Stimulated activated CD8-positive, alpha-beta memory T cell treated with anti-CD3 and anti-CD28 coated beads, Interleukin-15, amount 100 ng/mL, for 48 hours (primary cell): ENCODE measurements at regions not wholly inside any gene's neighbourhood (a gene's known extent, or its start where the extent isn't known, plus 50 kb on each side); places are given as distances from the start of the nearest gene placed in this dataset.
"Not testable (repeated sequence)": the region's sequence is repeated elsewhere in the genome, so short reads cannot be mapped to it uniquely, and the experiment has no call there.

ENCODE experiments used
- DNase-seq, 2 donors: peaks; one replicate each; pipeline ENCODE4 v3.0.0-alpha.2; 2020; ENCODE audit warnings: low read depth in 2 of 2

DNA sequence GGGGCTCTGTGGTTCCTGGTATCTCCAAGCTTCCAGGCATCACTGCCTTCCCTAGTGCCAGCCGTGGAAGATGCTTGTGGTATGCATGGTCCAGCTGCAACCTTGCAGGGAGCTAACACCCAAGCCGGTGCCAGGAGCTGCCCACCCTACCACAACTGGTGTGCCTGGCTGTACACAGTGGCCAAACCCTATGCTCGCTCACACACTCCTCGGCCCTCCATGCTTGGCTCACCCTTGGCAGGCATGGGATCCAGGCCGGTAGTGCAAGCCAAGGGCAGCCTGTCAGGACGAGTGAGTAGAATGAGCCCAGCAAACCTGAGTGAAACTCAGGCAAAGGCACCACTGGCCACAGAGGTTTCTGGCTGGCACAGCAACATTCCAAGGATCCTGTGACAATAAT, 1676.0 kb downstream of the SLITRK1 start:
- no peak for DNase-seq

DNA sequence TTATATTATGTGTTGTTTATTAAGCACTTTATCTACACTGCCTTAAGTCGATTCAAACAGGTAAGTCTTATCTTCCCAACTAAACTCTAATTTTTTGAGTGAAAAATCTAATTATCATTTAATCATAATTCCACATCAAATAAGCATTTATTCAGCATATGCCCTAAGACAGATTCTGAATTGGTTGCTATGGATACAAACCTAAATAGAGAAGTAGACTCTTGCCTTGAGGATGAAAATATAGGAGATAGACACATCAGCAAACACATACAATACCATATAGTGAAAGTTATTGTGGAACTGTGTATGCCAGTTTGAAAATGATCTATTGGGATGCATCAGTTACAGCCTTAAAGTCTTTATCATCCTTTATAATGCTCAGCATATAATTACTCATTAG, 1679.9 kb downstream of the SLITRK1 start:
- DNase-seq: no peak

- DNase-seq: no peak
Measured at GRCh38 chr13:82196087-82196486, 1686.2 kb downstream of the SLITRK1 start.

GRCh38 chr13:82187227-82187626, 1695.0 kb downstream of the SLITRK1 start:
- no peak for DNase-seq

- DNase-seq: no peak
Measured at GRCh38 chr13:82176751-82177150, 1705.5 kb downstream of the SLITRK1 start.

DNA sequence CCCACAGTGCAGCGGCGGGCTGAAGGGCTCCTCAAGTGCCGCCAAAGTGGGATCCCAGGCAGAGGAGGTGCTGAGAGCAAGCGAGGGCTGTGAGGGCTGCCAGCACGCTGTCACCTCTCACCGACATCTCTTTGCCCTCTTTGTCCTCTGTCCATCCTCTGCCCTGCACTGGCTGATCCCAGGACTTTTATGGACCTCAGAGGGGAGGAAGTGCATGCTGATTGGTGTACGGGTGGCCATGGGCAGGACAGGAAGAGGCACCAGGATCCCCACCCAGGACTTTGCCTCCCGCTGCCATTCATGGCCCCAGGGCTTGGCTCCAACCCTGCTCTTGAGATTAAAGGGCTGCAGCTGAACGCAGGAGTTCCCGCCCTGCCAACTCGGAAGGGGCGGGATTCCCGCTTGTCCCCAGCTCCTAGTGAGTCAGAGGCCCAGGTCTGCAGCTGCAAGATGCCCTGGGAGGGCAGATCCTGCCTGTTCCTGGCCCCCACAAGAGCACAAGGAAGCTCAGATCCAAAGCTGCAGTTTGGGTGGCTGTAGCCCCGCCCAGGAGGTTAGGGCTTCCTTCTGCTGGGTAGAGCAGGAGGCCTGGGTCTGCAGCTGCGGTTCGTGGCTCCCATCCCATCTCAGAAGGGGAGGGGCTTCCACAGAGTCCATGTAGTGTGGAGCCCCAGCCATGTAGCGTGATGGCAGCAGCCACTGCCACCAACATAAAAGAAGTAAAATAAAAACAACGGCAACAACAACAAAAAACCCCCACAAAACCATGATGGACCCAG, 1716.7 kb downstream of the SLITRK1 start:
- DNase-seq: no peak

- DNase-seq: not testable (repeated sequence)
Measured at GRCh38 chr13:82164780-82165395, 1717.4 kb downstream of the SLITRK1 start.

GRCh38 chr13:82147526-82147925, 1734.7 kb downstream of the SLITRK1 start:
- DNase-seq: no peak

DNA sequence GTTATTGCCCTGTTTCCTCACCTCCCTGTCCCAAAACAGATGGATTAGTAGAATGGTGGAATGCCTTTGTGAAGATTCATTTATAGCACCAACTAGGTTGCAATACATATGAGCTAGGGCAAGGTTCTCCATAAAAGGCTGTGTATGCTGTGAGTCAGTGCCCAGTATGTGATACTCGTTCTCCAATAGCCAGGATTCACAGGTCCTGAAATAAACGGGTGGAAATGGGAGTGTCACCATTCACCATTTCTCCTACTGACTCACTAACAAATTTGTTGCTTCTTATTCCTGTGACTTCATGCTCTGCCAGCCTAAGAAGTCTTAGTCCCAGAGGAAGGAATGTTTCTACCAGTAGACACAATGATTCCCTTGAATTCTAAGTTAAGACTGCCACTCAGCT, 1745.4 kb downstream of the SLITRK1 start:
- no peak for DNase-seq

GRCh38 chr13:82129281-82129680, 1753.0 kb downstream of the SLITRK1 start:
- DNase-seq: no peak

DNA sequence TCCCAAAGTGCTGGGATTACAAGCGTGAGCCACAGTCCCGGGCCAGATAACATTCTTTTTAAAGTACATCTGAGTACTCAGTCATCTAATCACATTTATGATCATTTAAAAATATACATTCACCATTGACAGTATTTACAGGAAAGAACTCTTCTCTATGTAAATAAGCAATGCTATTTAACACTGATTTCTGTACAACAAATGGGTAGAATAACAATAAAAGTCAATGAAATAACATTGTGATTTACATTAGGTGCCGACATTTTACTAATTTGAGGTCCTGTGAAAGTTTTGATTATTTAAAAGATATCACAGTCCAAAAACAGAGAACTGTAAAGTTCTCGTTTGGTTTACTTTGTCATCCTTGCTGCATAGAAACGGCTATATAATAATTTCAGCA, 1763.7 kb downstream of the SLITRK1 start:
- no peak for DNase-seq

GRCh38 chr13:82116422-82116989, 1765.8 kb downstream of the SLITRK1 start:
- DNase-seq: no peak

GRCh38 chr13:82115391-82115790, 1766.9 kb downstream of the SLITRK1 start:
- DNase-seq: no peak

- DNase-seq: no peak
Measured at GRCh38 chr13:82096256-82096655, 1755.3 kb upstream of the SPRY2 start.

DNA sequence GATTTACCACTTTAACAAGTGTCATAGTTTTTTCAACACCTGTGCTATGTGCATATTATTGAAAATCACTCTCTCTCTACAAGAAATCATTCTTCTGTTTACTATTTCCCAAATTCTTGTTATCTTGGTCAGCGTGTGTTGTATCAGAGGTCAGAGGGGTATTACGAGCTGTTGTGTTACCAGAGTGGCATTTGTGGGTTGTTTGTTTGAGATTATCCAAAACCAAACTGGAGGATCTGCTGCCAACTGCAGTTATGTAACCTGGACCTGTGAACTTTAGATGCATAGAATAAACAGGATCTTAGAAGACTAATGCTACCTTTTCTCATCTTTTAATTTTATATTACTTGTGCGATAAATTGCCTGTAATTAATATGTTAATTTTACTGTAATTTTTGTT, 1751.4 kb upstream of the SPRY2 start:
- no peak for DNase-seq

GRCh38 chr13:82088781-82089180, 1747.9 kb upstream of the SPRY2 start:
- no peak for DNase-seq

- DNase-seq: no peak
Measured at GRCh38 chr13:82076496-82076895, 1735.6 kb upstream of the SPRY2 start.

DNA sequence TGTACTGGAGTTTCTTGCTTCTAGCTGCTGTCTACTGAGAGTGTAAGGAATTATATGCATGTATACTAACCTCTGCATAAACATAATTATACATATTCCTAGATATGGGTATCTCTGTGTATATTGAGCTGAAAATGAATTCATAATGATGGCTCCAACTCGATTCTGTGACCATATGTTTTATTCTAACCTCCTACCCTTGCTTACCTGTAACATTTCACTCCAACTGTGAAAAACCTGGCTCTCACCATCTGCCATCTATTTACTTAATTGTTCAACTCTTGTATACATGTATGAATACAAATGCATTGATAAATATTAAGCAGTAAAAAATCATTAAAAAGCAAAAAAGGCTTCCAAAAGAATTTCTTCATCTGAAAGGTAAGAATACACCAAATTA, 1729.5 kb upstream of the SPRY2 start:
- no peak for DNase-seq

DNA sequence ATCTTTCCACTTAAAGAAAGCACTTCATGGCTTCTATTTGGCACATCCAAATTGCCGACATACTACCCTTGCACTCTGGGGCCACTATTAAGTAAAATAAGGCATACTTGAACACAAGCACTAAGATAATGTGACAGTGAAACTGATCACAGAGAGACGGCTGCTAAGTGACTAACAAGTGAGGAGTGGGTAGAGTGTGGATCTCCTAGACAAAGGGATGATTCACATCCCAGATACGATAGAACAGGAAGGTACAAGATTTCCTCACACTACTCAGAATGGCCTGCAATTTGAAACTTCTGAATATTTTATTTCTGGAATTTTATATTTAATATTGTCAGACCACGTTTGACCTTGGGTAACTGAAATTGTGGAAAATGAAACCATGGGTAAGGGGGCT, 1721.8 kb upstream of the SPRY2 start:
- no peak for DNase-seq

GRCh38 chr13:82058364-82058763, 1717.4 kb upstream of the SPRY2 start:
- no peak for DNase-seq

DNA sequence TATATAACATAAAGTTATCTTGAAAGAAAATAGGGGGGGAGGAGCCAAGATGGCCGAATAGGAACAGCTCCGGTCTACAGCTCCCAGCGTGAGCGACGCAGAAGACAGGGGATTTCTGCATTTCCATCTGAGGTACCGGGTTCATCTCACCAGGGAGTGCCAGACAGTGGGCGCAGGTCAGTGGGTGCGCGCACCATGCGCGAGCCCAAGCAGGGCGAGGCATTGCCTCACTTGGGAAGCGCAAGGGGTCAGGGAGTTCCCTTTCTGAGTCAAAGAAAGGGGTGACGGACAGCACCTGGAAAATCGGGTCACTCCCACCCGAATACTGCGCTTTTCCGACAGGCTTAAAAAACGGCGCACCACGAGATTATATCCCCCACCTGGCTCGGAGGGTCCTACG, 1704.4 kb upstream of the SPRY2 start:
- DNase-seq: not testable (repeated sequence)

- DNase-seq: no peak
Measured at GRCh38 chr13:82036602-82037001, 1695.7 kb upstream of the SPRY2 start.

- DNase-seq: no peak
Measured at GRCh38 chr13:82011355-82011754, 1670.4 kb upstream of the SPRY2 start.
